DOHH2 (cell line): ENCODE measurements at regions not wholly inside any gene's neighbourhood (a gene's known extent, or its start where the extent isn't known, plus 50 kb on each side); places are given as distances from the start of the nearest gene placed in this dataset.

Experiments used
- H3F3A ChIP-seq: fragments of 200-600 bp; sonication (generic), shearing (Covaris generic); 2 replicates; pipeline ENCODE4 v1.6.0; 2016; ENCODE audit warnings: antibody characterized with exemption, mild to moderate bottlenecking; ENCODE audit not compliant: control insufficient read depth, insufficient read depth
- H3K27ac ChIP-seq: fragments of 200-600 bp; sonication (generic); 2 replicates; pipeline ENCODE4 v1.5.1; 2014; ENCODE audit warnings: low read depth, mild to moderate bottlenecking, low read length, moderate library complexity
- H3K27me3 ChIP-seq: fragments of 200-600 bp; sonication (generic); 2 replicates; pipeline ENCODE4 v1.6.1; 2014; ENCODE audit warnings: mild to moderate bottlenecking, low read length, mixed read lengths; ENCODE audit not compliant: control insufficient read depth
- H3K36me3 ChIP-seq: fragments of 200-600 bp; sonication (generic); 2 replicates; pipeline ENCODE4 v1.6.1; 2014; ENCODE audit warnings: mild to moderate bottlenecking, low read length, moderate library complexity, mixed read lengths; ENCODE audit not compliant: control insufficient read depth
- H3K4me1 ChIP-seq: fragments of 200-600 bp; sonication (generic); 2 replicates; pipeline ENCODE4 v1.6.1; 2014; ENCODE audit warnings: mild to moderate bottlenecking, low read length, mixed read lengths; ENCODE audit not compliant: control insufficient read depth
- H3K4me2 ChIP-seq: fragments of 200-600 bp; sonication (generic); 2 replicates; pipeline ENCODE4 v1.6.0; 2014; ENCODE audit warnings: mild to moderate bottlenecking, low read length, moderate library complexity
- H3K4me3 ChIP-seq: fragments of 200-600 bp; sonication (generic); 2 replicates; pipeline ENCODE4 v1.5.1; 2014; ENCODE audit warnings: mild to moderate bottlenecking, low read length, mixed read lengths
- H3K79me2 ChIP-seq: fragments of 200-600 bp; sonication (generic); 2 replicates; pipeline ENCODE4 v1.6.1; 2014; ENCODE audit warnings: mild to moderate bottlenecking, low read length, mixed read lengths; ENCODE audit not compliant: control insufficient read depth
- H3K9me2 ChIP-seq: fragments of 200-600 bp; sonication (generic); replicated peaks from 2 replicates; pipeline ENCODE4 v1.6.1; 2014; ENCODE audit warnings: mild to moderate bottlenecking, low read length, mixed read lengths; ENCODE audit not compliant: control insufficient read depth
- H3K9me3 ChIP-seq: fragments of 200-600 bp; sonication (generic); 2 replicates; pipeline ENCODE4 v1.6.1; 2014; ENCODE audit warnings: antibody characterized with exemption, low read length, mixed read lengths; ENCODE audit not compliant: control insufficient read depth, insufficient read depth
- H4K20me1 ChIP-seq: fragments of 200-600 bp; sonication (generic); 2 replicates; pipeline ENCODE4 v1.6.0; 2014; ENCODE audit warnings: low read depth, mild to moderate bottlenecking, antibody characterized with exemption, low read length, moderate library complexity; ENCODE audit not compliant: control insufficient read depth, insufficient read depth
- EZH2phosphoT487 ChIP-seq: fragments of 200-600 bp; sonication (generic); IDR thresholded peaks from 2 replicates; pipeline ENCODE4 v1.6.1; 2017; ENCODE audit warnings: borderline replicate concordance, mild to moderate bottlenecking, antibody characterized with exemption, low read length, moderate library complexity, mixed read lengths
- TF ChIP-seq, protein P1 (sequence below): fragments of 200-600 bp; sonication (generic); IDR thresholded peaks from one replicate; pipeline ENCODE4 v1.5.1; 2014; ENCODE audit warnings: antibody characterized with exemption, mild to moderate bottlenecking, low read depth, low read length; ENCODE audit not compliant: poor library complexity, severe bottlenecking

DNA sequence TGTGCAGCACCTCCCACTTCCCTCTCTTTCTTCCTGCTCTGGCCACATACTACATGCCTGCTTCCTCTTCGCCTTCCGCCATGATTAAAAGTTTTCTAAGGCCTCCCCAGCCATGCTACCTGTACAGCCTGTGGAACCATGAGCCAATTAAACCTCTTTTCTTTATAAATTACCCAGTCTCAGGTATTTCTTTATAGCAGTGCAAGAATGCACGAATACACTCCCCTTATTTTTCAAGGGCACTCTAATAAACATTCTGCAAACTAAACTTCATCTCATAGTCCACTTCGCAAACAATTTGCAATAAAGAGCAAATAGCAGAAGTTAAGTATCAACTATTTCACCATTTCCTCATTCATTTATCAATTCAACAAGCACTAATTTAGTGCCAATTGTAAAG is 351.3 kb downstream of the PID1 start:
- no peak overlapping the region for H3K4me3 ChIP-seq

DNA sequence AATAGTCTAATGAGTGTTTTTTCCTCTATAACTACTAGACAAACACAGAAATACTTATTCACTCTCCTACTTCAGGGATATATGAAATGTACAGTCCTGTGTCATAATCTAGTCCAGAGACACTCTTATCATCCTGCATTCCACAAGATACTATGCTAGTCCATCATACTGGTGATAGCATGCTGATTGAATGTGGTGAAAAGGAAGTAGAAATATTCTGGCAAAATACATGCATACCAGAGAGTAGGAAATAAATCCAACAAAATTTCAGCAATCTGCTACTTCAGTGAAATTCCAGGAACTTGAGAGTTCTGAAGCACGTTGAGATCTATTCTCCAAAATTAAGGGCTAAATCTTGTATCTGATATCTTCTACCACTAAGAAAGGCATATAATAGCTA is 353.9 kb downstream of the PID1 start:
- Histone ChIP-seq H3K4me1 (peaks cover 5% of the 10 kb centered on the region; the same call in 1 of the 2 replicates), H3K36me3 (no peaks in the 10 kb centered on the region), H3K27me3 (no peaks in the 10 kb centered on the region), H3K27ac (no peak overlapping the region), H3K4me2 (no peak overlapping the region), H3K4me3 (no peak overlapping the region), H3K9me2 (no peaks in the 10 kb centered on the region), H3K9me3 (no peaks in the 10 kb centered on the region), H3F3A (no peaks in the 10 kb centered on the region), H4K20me1 (no peaks in the 10 kb centered on the region), H3K79me2 (no peaks in the 10 kb centered on the region)
- TF ChIP-seq EZH2phosphoT487 = no peak
- TF ChIP-seq, protein P1, sequence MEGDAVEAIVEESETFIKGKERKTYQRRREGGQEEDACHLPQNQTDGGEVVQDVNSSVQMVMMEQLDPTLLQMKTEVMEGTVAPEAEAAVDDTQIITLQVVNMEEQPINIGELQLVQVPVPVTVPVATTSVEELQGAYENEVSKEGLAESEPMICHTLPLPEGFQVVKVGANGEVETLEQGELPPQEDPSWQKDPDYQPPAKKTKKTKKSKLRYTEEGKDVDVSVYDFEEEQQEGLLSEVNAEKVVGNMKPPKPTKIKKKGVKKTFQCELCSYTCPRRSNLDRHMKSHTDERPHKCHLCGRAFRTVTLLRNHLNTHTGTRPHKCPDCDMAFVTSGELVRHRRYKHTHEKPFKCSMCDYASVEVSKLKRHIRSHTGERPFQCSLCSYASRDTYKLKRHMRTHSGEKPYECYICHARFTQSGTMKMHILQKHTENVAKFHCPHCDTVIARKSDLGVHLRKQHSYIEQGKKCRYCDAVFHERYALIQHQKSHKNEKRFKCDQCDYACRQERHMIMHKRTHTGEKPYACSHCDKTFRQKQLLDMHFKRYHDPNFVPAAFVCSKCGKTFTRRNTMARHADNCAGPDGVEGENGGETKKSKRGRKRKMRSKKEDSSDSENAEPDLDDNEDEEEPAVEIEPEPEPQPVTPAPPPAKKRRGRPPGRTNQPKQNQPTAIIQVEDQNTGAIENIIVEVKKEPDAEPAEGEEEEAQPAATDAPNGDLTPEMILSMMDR = no peak

More for the DNA sequence above, 351.3 kb downstream of the PID1 start:
- H3K9me2 ChIP-seq = no peaks in the 10 kb centered on the region
- no peak overlapping the region for H3K27ac ChIP-seq
- H3K4me2 ChIP-seq = no peak overlapping the region
- peaks cover under 1% of the 10 kb centered on the region; the same call in 1 of the 2 replicates for H3K4me1 ChIP-seq
- no peaks in the 10 kb centered on the region for H3K27me3 ChIP-seq
- H3K9me3 ChIP-seq = no peaks in the 10 kb centered on the region
- TF ChIP-seq EZH2phosphoT487 = no peak
- TF ChIP-seq, protein P1 = no peak
- H4K20me1 ChIP-seq = no peaks in the 10 kb centered on the region
- no peaks in the 10 kb centered on the region for H3K36me3 ChIP-seq
- H3K79me2 ChIP-seq = no peaks in the 10 kb centered on the region
- H3F3A ChIP-seq = no peaks in the 10 kb centered on the region

DNA sequence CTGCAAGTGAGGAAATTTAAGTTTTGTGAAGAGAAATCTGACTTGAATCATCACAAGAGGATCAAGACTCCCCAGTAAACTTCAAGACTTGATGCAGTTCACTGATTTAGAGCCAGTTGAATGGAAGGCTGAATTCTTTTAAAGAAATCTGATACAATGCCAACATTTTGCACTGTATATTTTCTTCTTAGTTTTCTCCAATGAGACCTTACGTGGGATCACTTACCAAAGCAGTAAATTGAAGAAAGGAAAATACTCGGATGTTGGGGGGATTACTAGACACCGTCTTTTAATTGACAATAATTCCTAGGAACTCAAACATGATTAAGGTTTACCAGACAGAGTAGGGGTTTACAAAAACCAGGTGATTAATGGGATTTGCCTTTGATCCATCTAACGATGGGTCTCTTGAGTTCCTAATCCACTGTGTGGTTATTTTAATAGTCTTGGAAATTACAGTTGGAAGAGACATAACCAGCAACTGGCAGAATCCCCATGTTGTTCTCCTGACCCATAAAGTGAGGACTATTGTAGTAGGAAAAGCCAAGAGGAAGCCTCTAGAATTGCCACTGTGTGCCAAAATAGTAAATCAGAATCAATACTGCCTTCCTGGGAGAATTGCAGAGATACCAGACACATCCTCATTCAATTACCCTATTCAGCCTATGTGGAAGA is 354.5 kb downstream of the PID1 start:
- H3K9me2 ChIP-seq = no peaks in the 10 kb centered on the region
- peaks cover 5% of the 10 kb centered on the region; the same call in 1 of the 2 replicates for H3K4me1 ChIP-seq
- no peaks in the 10 kb centered on the region for H3K9me3 ChIP-seq
- no peaks in the 10 kb centered on the region for H3K79me2 ChIP-seq
- no peak overlapping the region for H3K4me3 ChIP-seq
- H3K27me3 ChIP-seq = no peaks in the 10 kb centered on the region
- no peaks in the 10 kb centered on the region for H4K20me1 ChIP-seq
- no peak for TF ChIP-seq EZH2phosphoT487
- TF ChIP-seq, protein P1 = no peak
- H3F3A ChIP-seq = no peaks in the 10 kb centered on the region
- no peak overlapping the region for H3K4me2 ChIP-seq
- no peak overlapping the region for H3K27ac ChIP-seq
- H3K36me3 ChIP-seq = no peaks in the 10 kb centered on the region
